GM12878 (cell line): ENCODE measurements at regions not wholly inside any gene's neighbourhood (a gene's known extent, or its start where the extent isn't known, plus 50 kb on each side); places are given as distances from the start of the nearest gene placed in this dataset.

ENCODE experiments used
- CHD4 ChIP-seq: fragments of 200-600 bp; sonication (generic); IDR thresholded peaks from 2 replicates; pipeline ENCODE4 v1.6.1; 2016; ENCODE audit warnings: mild to moderate bottlenecking
- CREM ChIP-seq: IDR thresholded peaks from 2 replicates; pipeline ENCODE4 v1.6.1; 2014; ENCODE audit warnings: antibody characterized with exemption, low read depth
- ESRRA ChIP-seq: IDR thresholded peaks from 2 replicates; pipeline ENCODE4 v1.6.1; 2012; ENCODE audit warnings: mild to moderate bottlenecking, low read length, improper control_type of control experiment
- MAX ChIP-seq: IDR thresholded peaks from 2 replicates; pipeline ENCODE4 v1.6.1; 2012; ENCODE audit warnings: low read depth, low read length, improper control_type of control experiment
- TF ChIP-seq, protein P1 (sequence below), 3 experiments: IDR thresholded peaks in 2 of 3; conservative IDR thresholded peaks in 1 of 3; 2 replicates each; pipeline ENCODE4 v1.5.1; 2011; ENCODE audit warnings: low read depth in 3 of 3, low read length in 3 of 3, mild to moderate bottlenecking in 3 of 3, control low read depth in 2 of 3, moderate library complexity in 2 of 3, inconsistent platforms in 1 of 3, mixed read lengths in 1 of 3; ENCODE audit not compliant: control insufficient read depth in 2 of 3, insufficient read depth in 1 of 3; ENCODE audit errors: extremely low read depth in 1 of 3

GRCh38 chr3:18216996-18217395, 208.1 kb downstream of the SATB1 start:
- TF ChIP-seq, protein P1, sequence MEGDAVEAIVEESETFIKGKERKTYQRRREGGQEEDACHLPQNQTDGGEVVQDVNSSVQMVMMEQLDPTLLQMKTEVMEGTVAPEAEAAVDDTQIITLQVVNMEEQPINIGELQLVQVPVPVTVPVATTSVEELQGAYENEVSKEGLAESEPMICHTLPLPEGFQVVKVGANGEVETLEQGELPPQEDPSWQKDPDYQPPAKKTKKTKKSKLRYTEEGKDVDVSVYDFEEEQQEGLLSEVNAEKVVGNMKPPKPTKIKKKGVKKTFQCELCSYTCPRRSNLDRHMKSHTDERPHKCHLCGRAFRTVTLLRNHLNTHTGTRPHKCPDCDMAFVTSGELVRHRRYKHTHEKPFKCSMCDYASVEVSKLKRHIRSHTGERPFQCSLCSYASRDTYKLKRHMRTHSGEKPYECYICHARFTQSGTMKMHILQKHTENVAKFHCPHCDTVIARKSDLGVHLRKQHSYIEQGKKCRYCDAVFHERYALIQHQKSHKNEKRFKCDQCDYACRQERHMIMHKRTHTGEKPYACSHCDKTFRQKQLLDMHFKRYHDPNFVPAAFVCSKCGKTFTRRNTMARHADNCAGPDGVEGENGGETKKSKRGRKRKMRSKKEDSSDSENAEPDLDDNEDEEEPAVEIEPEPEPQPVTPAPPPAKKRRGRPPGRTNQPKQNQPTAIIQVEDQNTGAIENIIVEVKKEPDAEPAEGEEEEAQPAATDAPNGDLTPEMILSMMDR (IDR thresholded peaks at IDR 0.05 in 2 of 3, conservative IDR thresholded peaks at IDR 0.05 in 1 of 3; ENCODE audit: control insufficient read depth in 2 of 3, extremely low read depth in 1 of 3, insufficient read depth in 1 of 3, low read depth in 3 of 3, low read length in 3 of 3): no peak
- no peak for TF ChIP-seq CHD4
- no peak for TF ChIP-seq ESRRA
- no peak for TF ChIP-seq MAX
- no peak for TF ChIP-seq CREM
